Tibial artery (tissue), 4 donors: ENCODE measurements at regions not wholly inside any gene's neighbourhood (a gene's known extent, or its start where the extent isn't known, plus 50 kb on each side); places are given as distances from the start of the nearest gene placed in this dataset.
A peak's percentile ranks its signal among the peaks of the same experiment; 100 is the strongest.

Experiments used
- DNase-seq, 2 donors: peaks; one replicate each; pipeline ENCODE4 v3.0.0-alpha.2; 2019
- H3K27ac ChIP-seq, 2 donors: fragments of 200-600 bp; sonication (generic) in 1 of 2; 1 replicate in 1 of 2; 2 replicates in 1 of 2; pipeline ENCODE4 v1.5.1; 2018 to 2019; ENCODE audit warnings: mild to moderate bottlenecking in 1 of 2
- H3K27me3 ChIP-seq, 2 donors: fragments of 200-600 bp; sonication (generic) in 1 of 2; one replicate each; pipeline versions ENCODE4 v1.5.1 to v1.6.0; 2016 to 2019
- H3K36me3 ChIP-seq, 3 donors: fragments of 200-600 bp; sonication (generic) in 2 of 3; one replicate each; pipeline ENCODE4 v1.5.1; 2016 to 2019; ENCODE audit warnings: mild to moderate bottlenecking in 2 of 3
- H3K4me1 ChIP-seq, 4 donors: fragments of 200-600 bp; sonication (generic) in 2 of 4; 1 replicate in 3 of 4; 2 replicates in 1 of 4; pipeline ENCODE4 v1.5.1; 2016 to 2019
- H3K4me3 ChIP-seq, 2 donors: fragments of 200-600 bp; sonication (generic) in 1 of 2; 1 replicate in 1 of 2; 2 replicates in 1 of 2; pipeline ENCODE4 v1.5.1; 2018 to 2019; ENCODE audit warnings: mild to moderate bottlenecking in 2 of 2
- H3K9me3 ChIP-seq, 3 donors: fragments of 200-600 bp; sonication (generic) in 1 of 3; one replicate each; pipeline ENCODE4 v1.5.1; 2016 to 2019
- CTCF ChIP-seq, 2 experiments: fragments of 200-600 bp in 1 of 2; fragments of 450-650 bp in 1 of 2; IDR thresholded peaks; one replicate each; pipeline ENCODE4 v1.5.1; 2017 to 2019; ENCODE audit warnings: antibody characterized with exemption in 2 of 2, mild to moderate bottlenecking in 1 of 2, moderate library complexity in 1 of 2
- intact Hi-C: fragments of 100-400 bp; cut with DNase I; formaldehyde crosslinking; loops from one replicate; pipeline ENCODE4 v1.15.0; 2023; ENCODE audit warnings: low total_unique reads

- Histone ChIP-seq H3K27me3 (no peaks in the 10 kb centered on the region), H3K4me1 (no peaks in the 10 kb centered on the region), H3K4me3 (no peak overlapping the region), H3K9me3 (no peaks in the 10 kb centered on the region), H3K27ac (no peak overlapping the region), H3K36me3 (no peaks in the 10 kb centered on the region)
- peak in 1 of 2 donors; percentile 43 for DNase-seq
- no peak for TF ChIP-seq CTCF (IDR thresholded peaks at IDR 0.05)
- intact Hi-C loops, result no loop called here
These were observed 201.5 kb upstream of the RAB6C start for GRCh38 chr2:129777762-129778583.

- intact Hi-C loops, result no loop called here
- Histone ChIP-seq H3K4me1 (no peaks in the 10 kb centered on the region), H3K36me3 (no peaks in the 10 kb centered on the region), H3K4me3 (no peak overlapping the region), H3K9me3 (no peaks in the 10 kb centered on the region), H3K27ac (no peak overlapping the region), H3K27me3 (no peaks in the 10 kb centered on the region)
- DNase-seq, result peak in 1 of 2 donors; percentile 32
- no peak for TF ChIP-seq CTCF (IDR thresholded peaks at IDR 0.05)
These were observed 200.9 kb upstream of the RAB6C start for GRCh38 chr2:129778584-129778877.

- DNase-seq, result peak in 1 of 2 donors; percentile 48
- no peaks in the 10 kb centered on the region for H3K27me3 ChIP-seq
- H3K4me1 ChIP-seq, result no peaks in the 10 kb centered on the region
- no peak for TF ChIP-seq CTCF (IDR thresholded peaks at IDR 0.05)
- H3K27ac ChIP-seq, result no peak overlapping the region
- no peaks in the 10 kb centered on the region for H3K9me3 ChIP-seq
- H3K36me3 ChIP-seq, result no peaks in the 10 kb centered on the region
- intact Hi-C loops, result no loop called here
- no peak overlapping the region for H3K4me3 ChIP-seq
These were observed 199.7 kb upstream of the RAB6C start for GRCh38 chr2:129779783-129780182.

GRCh38 chr2:129780316-129781270 lies 198.9 kb upstream of the RAB6C start:
- Histone ChIP-seq H3K27ac (no peak overlapping the region), H3K9me3 (no peaks in the 10 kb centered on the region), H3K4me3 (no peak overlapping the region), H3K4me1 (no peaks in the 10 kb centered on the region), H3K36me3 (no peaks in the 10 kb centered on the region), H3K27me3 (no peaks in the 10 kb centered on the region)
- DNase-seq, result peak in 1 of 2 donors; percentile 56
- TF ChIP-seq CTCF (IDR thresholded peaks at IDR 0.05), result no peak
- intact Hi-C loops, result no loop called here

- TF ChIP-seq CTCF (IDR thresholded peaks at IDR 0.05), result no peak
- H3K27ac ChIP-seq, result no peak overlapping the region
- no peak overlapping the region for H3K4me3 ChIP-seq
- no peaks in the 10 kb centered on the region for H3K9me3 ChIP-seq
- DNase-seq, result peak in 1 of 2 donors; percentile 24
- no peaks in the 10 kb centered on the region for H3K4me1 ChIP-seq
- intact Hi-C loops, result no loop called here
- H3K36me3 ChIP-seq, result no peaks in the 10 kb centered on the region
- no peaks in the 10 kb centered on the region for H3K27me3 ChIP-seq
These were observed 197.5 kb upstream of the RAB6C start for GRCh38 chr2:129781749-129782632.
